Skeletal muscle tissue (tissue), 3 donors: ENCODE measurements at regions not wholly inside any gene's neighbourhood (a gene's known extent, or its start where the extent isn't known, plus 50 kb on each side); places are given as distances from the start of the nearest gene placed in this dataset.

Experiments used
- H3K27ac ChIP-seq: one replicate; pipeline ENCODE4 v1.7.0; 2013; ENCODE audit warnings: mild to moderate bottlenecking, low read depth, low read length, inconsistent platforms
- H3K27me3 ChIP-seq, 3 donors: one replicate each; pipeline ENCODE4 v1.7.0; 2013; ENCODE audit warnings: low read length in 3 of 3; ENCODE audit not compliant: control insufficient read depth in 3 of 3, insufficient read depth in 3 of 3
- H3K36me3 ChIP-seq, 3 donors: one replicate each; pipeline ENCODE4 v1.7.0; 2013; ENCODE audit warnings: low read length in 3 of 3; ENCODE audit not compliant: control insufficient read depth in 3 of 3, insufficient read depth in 3 of 3
- H3K4me1 ChIP-seq, 3 donors: one replicate each; pipeline ENCODE4 v1.7.0; 2013; ENCODE audit warnings: low read length in 3 of 3, mild to moderate bottlenecking in 3 of 3; ENCODE audit not compliant: control insufficient read depth in 3 of 3, insufficient read depth in 3 of 3
- H3K4me3 ChIP-seq, 3 donors: one replicate each; pipeline ENCODE4 v1.7.0; 2013; ENCODE audit warnings: low read length in 3 of 3
- H3K9ac ChIP-seq, 3 donors: one replicate each; pipeline ENCODE4 v1.7.0; 2013; ENCODE audit warnings: low read length in 3 of 3, mild to moderate bottlenecking in 3 of 3, moderate library complexity in 2 of 3, low read depth in 1 of 3
- H3K9me3 ChIP-seq, 3 donors: one replicate each; pipeline ENCODE4 v1.7.0; 2013; ENCODE audit warnings: low read length in 3 of 3; ENCODE audit not compliant: control insufficient read depth in 3 of 3
- donor health status: Osteomylitis.

- no peaks in the 10 kb centered on the region for H3K4me1 ChIP-seq
- H3K36me3 ChIP-seq: no peaks in the 10 kb centered on the region
- H3K9ac ChIP-seq: no peak overlapping the region
- H3K27ac ChIP-seq: no peak overlapping the region
- no peaks in the 10 kb centered on the region for H3K9me3 ChIP-seq
- no peak overlapping the region for H3K4me3 ChIP-seq
- no peaks in the 10 kb centered on the region for H3K27me3 ChIP-seq
Measured at GRCh38 chr13:89790696-89791095, 1556.8 kb upstream of the MIR17HG start.

GRCh38 chr13:89791971-89792630 is 1555.4 kb upstream of the MIR17HG start:
- no peaks in the 10 kb centered on the region for H3K36me3 ChIP-seq
- no peak overlapping the region for H3K4me3 ChIP-seq
- no peak overlapping the region for H3K9ac ChIP-seq
- no peaks in the 10 kb centered on the region for H3K9me3 ChIP-seq
- H3K4me1 ChIP-seq: no peaks in the 10 kb centered on the region
- no peak overlapping the region for H3K27ac ChIP-seq
- H3K27me3 ChIP-seq: no peaks in the 10 kb centered on the region

- H3K9me3 ChIP-seq: no peaks in the 10 kb centered on the region
- no peaks in the 10 kb centered on the region for H3K36me3 ChIP-seq
- no peak overlapping the region for H3K4me3 ChIP-seq
- no peaks in the 10 kb centered on the region for H3K27me3 ChIP-seq
- no peak overlapping the region for H3K27ac ChIP-seq
- H3K4me1 ChIP-seq: no peaks in the 10 kb centered on the region
- H3K9ac ChIP-seq: no peak overlapping the region
Measured at GRCh38 chr13:89796196-89796595, 1551.3 kb upstream of the MIR17HG start.

GRCh38 chr13:89803839-89804238 is 1543.6 kb upstream of the MIR17HG start:
- H3K9me3 ChIP-seq: no peaks in the 10 kb centered on the region
- H3K9ac ChIP-seq: no peak overlapping the region
- no peaks in the 10 kb centered on the region for H3K4me1 ChIP-seq
- H3K4me3 ChIP-seq: no peak overlapping the region
- H3K36me3 ChIP-seq: no peaks in the 10 kb centered on the region
- H3K27ac ChIP-seq: no peak overlapping the region
- no peaks in the 10 kb centered on the region for H3K27me3 ChIP-seq

- H3K27ac ChIP-seq: no peak overlapping the region
Measured at GRCh38 chr13:89806594-89806993, 1540.9 kb upstream of the MIR17HG start.

GRCh38 chr13:89812856-89813255 is 1534.6 kb upstream of the MIR17HG start:
- no peaks in the 10 kb centered on the region for H3K36me3 ChIP-seq
- no peak overlapping the region for H3K4me3 ChIP-seq
- no peak overlapping the region for H3K27ac ChIP-seq
- H3K27me3 ChIP-seq: no peaks in the 10 kb centered on the region
- H3K9ac ChIP-seq: no peak overlapping the region
- no peaks in the 10 kb centered on the region for H3K9me3 ChIP-seq
- no peaks in the 10 kb centered on the region for H3K4me1 ChIP-seq

More at GRCh38 chr13:89806594-89806993, 1540.9 kb upstream of the MIR17HG start:
- H3K36me3 ChIP-seq: no peaks in the 10 kb centered on the region
- no peak overlapping the region for H3K9ac ChIP-seq
- no peaks in the 10 kb centered on the region for H3K27me3 ChIP-seq
- no peaks in the 10 kb centered on the region for H3K4me1 ChIP-seq
- H3K4me3 ChIP-seq: no peak overlapping the region
- H3K9me3 ChIP-seq: no peaks in the 10 kb centered on the region

GRCh38 chr13:89816404-89816803 is 1531.1 kb upstream of the MIR17HG start:
- no peak overlapping the region for H3K27ac ChIP-seq
- no peak overlapping the region for H3K9ac ChIP-seq
- H3K36me3 ChIP-seq: no peaks in the 10 kb centered on the region
- no peaks in the 10 kb centered on the region for H3K27me3 ChIP-seq
- no peak overlapping the region for H3K4me3 ChIP-seq
- H3K4me1 ChIP-seq: no peaks in the 10 kb centered on the region
- no peaks in the 10 kb centered on the region for H3K9me3 ChIP-seq

- no peak overlapping the region for H3K9ac ChIP-seq
- H3K27ac ChIP-seq: no peak overlapping the region
- no peak overlapping the region for H3K4me3 ChIP-seq
- no peaks in the 10 kb centered on the region for H3K36me3 ChIP-seq
- H3K27me3 ChIP-seq: no peaks in the 10 kb centered on the region
- H3K9me3 ChIP-seq: no peaks in the 10 kb centered on the region
- H3K4me1 ChIP-seq: no peaks in the 10 kb centered on the region
Measured at GRCh38 chr13:89822467-89822866, 1525.0 kb upstream of the MIR17HG start.

GRCh38 chr13:89827552-89827951 is 1519.9 kb upstream of the MIR17HG start:
- Histone ChIP-seq H3K36me3 (no peaks in the 10 kb centered on the region), H3K27ac (no peak overlapping the region), H3K4me1 (no peaks in the 10 kb centered on the region), H3K27me3 (no peaks in the 10 kb centered on the region), H3K4me3 (no peak overlapping the region), H3K9ac (no peak overlapping the region), H3K9me3 (no peaks in the 10 kb centered on the region)

GRCh38 chr13:89828506-89828905 is 1519.0 kb upstream of the MIR17HG start:
- Histone ChIP-seq H3K27me3 (no peaks in the 10 kb centered on the region), H3K4me3 (no peak overlapping the region), H3K9me3 (no peaks in the 10 kb centered on the region), H3K36me3 (no peaks in the 10 kb centered on the region), H3K9ac (no peak overlapping the region), H3K4me1 (no peaks in the 10 kb centered on the region), H3K27ac (no peak overlapping the region)
